Germinal center (tissue), 1 donor: ENCODE measurements at regions not wholly inside any gene's neighbourhood (a gene's known extent, or its start where the extent isn't known, plus 50 kb on each side); places are given as distances from the start of the nearest gene placed in this dataset.

Experiments used
- DNase-seq: peaks from one replicate; pipeline ENCODE4 v3.0.0; 2012; ENCODE audit warnings: mixed read lengths, low spot score

DNA sequence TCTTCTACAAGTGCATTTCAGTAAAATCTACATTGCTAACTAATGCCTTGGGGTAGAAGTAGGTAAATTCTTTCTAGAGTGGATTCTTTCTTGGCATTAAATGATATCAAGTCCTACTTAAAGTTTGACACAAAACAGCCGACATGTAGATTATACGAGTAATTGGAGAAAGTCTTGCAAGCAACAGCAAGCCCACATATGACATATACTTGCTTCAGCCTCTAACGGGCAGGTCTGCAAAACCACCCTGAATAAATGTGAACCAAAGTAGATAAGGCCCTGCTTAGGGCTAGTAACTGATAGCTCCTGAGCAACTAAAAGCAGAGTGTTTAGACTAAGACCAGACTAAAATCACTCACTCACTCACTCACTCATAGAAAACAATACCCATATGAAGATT is 203.2 kb downstream of the LTN1 start:
- DNase-seq, result no peak

DNA sequence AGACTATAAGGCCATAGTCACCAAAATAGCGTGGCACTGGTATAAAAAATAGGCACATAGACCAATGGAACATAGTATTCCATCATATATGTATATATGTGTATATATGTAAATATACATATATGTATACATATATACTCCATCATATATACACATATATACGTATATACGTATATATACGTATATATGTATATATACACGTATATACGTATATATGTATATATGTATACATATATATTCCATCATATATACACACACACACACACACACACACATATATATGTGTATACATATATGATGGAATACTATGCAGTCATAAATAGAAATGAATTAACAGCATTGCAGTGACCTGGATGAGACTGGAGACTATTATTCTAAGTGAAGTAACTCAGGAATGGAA is 204.6 kb downstream of the LTN1 start:
- DNase-seq, result no peak

DNA sequence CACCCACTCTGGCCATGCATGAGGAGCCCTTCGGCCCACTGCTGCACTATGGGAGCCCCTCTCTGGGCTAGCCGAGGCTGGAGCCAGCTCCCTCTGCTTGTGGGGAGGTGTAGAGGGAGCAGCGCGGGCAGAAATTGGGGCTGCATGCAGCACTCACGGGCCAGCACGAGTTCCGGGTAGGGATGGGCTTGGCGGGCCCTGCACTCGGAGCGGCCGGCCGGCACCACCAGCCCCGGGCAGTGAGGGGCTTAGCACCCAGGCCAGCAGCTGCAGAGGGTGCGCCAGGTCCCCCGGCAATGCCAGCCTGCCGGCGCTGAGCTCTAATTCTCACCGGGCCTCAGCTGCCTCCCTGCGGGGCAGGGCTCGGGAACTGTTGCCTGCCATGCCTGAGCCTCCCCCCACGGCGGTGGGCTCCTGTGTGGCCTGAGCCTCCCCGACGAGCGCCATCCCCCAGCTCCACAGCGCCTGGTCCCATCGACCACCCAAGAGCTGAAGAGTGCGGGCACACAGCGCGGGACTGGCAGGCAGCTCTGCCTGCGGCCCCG is 209.0 kb downstream of the LTN1 start:
- DNase-seq, result no peak

DNA sequence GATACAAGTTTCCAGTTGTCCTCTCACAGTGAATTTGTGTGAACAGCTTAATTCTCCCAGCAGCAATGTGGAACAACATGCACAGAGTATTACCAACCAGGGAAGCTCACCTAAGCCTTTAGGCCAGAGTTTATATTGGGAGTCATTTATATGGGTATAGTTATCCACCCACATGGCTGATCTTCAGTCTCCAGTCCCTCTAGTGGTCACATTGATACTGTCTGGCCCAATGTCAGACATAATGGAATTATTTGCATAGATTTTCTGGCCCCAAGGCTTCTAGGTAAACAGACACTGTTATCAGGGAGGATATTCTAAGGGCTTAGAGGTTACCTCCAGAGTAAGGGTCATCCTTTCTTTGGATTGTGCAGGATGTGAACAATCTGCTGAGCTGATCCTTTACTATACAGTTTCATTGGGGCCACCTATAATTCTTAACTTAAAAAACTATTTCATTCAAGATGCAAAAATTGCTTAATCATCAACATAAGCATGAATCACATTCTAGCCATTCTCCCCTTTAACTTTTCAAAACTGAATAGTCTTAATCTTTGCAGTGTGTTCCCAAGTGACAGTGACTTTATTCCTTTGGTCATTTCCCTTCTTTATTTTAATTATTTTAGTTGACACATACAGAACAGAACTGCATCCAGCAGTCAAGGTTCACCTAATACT is 210.9 kb downstream of the LTN1 start:
- DNase-seq, result peak; percentile 3

DNA sequence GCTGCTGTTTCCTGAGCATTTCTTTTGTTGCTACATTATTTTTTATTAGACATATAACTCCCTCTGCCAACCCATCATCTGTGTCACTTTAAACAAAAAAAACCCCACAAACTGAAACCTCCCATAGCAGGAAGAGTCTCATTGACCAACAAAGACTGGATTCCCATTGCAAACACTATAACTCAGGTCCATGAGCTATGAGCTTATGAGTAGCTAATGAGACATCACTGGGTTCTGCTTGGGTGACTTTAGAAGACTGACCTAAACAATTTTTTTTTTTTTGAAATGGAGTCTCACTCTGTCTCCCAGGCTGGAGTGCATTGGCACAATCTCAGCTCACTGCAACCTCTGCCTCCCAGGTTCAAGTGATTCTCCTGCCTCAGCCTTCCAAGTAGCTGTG is 212.8 kb downstream of the LTN1 start:
- DNase-seq, result no peak

DNA sequence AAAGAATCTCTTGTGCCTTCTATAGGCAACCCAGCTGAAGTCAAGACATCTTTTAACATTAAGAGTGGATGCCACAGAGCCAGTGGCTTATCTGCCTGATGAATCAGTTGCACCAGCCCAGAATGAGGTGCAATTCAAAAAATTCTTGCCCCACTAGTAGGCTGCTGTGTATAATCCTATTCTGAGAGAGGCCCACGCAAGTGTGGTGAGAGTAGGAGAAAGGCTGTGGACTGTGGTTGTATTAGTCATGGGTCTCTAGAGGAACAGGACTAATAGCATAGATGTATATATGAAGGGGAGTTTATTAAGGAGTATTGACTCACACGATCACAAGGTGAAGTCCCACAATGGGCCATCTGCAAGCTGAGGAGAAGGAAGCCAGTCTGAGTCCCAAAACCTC is 216.4 kb downstream of the LTN1 start:
- DNase-seq, result no peak

DNA sequence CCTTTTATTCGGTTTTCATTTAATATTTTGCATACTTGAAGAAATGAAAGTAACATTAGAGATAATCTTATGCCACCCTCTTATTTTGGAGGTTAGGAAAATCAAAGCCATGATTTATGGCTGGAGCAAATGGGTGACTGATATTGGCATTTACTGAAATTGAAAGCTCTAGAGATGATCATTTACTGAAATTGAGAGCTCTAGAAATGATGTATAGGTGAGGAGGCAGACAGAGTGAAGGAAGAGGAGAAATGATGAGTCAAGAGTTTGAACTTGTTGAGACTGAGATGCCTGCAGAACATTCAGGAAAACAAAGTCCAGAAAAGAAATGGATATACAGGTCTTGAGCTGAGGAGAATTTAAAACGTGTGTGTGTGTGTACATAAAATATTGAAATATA is 217.6 kb downstream of the LTN1 start:
- no peak for DNase-seq

DNA sequence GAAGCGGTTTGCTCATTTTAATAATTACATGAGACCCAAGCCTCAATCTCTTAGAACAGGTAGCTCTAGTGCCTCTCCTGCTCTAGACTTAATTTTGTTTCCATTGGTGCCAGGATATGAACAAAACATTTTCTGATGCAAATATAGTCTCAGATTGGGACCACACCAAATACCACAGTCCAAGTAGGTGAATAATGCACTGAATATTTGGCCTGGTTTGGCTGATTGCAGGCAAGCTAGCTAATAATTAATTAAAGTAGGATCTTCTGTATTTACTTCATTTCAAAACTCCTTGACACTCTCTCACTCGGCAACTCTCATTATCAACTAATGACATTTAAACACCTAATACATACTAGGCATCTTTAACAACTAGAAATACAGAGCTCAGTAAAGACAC is 219.6 kb downstream of the LTN1 start:
- no peak for DNase-seq

DNA sequence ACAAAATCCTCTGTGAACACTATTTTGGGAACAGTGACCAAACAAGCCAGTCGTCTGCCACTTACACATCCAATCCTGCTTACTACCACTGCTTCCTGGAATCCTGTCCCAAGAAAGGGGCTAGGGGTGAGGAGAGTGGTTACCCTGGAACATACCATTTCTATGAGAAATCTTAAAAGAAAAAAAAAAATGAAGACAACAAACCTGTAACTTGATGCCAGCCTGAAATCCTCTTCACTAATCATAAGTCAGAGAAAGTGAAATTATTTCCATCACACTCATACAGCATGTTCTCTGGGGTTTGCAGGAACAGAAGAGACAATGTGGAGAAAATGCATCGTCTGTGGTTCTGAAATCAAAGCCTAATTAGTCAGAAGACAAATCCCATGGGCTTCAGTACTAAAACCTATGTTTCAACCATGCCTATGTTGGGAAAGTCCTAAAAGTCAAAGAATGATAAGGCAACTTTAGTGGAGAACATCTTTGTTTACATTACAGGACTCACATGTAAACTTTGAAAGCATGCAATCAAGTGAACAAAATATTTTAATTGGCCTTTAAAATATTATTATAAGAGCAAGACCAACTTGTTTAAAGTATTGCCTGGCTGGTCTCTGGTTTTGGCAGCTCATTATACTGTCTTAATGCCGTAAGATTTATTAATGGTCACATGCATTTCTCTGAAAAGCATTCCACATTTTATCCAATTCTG is 220.7 kb downstream of the LTN1 start:
- no peak for DNase-seq

DNA sequence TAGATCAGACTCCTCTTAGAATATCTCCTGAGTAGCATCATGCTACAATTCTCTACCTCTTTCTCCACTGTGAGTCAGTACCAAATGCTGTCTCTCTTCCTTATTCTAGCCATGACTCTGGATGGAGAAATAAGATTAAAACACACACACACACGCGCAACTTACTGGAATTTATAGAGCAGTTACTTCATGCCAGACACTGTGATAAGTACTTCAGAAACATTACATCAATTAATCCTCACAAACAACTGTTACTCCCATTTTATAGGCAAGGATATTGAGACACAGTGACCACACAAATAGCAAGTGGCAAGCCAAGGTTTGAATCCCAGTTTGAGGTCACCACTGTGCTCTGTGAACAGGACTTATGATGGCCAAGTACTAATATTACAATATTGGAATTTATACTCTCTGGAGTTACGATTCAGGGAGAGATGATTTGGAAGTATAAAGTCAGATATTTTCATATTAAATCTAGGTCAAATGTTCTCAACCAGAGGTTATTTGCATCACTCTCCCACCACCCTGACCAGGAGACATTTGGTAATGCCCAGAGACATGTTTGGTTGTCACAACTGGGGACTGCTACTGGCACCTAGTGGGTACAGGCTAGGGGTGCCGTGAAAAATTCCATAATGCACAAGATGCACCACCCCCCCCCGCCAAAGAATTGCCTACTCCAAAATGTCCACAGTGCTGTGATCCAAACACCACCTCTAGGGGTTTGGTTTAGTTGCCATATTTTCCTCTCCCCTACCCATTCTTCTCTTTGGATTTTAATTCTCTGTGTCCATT is 221.6 kb downstream of the LTN1 start:
- no peak for DNase-seq

DNA sequence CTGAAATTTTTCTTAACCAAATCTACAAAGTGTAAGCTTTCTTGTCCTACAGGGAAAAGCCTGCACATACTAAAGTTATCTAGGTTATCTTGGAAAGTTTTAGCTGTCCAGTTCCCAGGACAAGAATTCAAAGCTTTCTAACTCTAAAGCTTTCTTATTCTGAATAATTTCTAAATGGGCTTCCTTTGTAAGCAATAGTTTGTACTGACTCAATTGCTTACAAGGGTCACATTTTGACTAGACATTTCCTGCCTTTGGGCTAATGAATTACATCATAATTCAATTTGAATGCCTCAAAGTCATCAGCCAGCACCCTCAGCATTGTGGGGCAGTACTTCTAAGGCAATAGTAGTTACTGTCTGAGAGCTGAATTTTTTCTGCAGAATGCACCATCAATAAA is 223.0 kb downstream of the LTN1 start:
- no peak for DNase-seq

DNA sequence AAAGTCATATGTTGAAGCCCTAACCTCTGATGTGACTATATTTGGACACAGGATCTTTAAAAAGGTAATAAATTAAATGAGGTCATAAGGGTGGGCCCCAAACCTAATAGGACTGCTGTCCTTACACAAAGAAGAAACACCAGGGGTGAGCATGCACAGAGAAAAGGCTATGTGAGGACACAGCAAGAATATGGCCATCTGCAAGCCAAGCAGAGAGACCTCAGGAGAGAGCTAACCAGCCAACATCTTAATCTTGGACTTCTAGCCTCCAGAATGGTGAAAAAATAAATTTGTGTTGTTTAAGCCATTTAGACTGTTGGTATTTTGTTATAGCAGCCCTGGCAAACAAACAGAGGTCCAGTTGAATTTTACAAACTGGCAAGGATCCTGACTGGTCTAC is 223.9 kb downstream of the LTN1 start:
- no peak for DNase-seq

DNA sequence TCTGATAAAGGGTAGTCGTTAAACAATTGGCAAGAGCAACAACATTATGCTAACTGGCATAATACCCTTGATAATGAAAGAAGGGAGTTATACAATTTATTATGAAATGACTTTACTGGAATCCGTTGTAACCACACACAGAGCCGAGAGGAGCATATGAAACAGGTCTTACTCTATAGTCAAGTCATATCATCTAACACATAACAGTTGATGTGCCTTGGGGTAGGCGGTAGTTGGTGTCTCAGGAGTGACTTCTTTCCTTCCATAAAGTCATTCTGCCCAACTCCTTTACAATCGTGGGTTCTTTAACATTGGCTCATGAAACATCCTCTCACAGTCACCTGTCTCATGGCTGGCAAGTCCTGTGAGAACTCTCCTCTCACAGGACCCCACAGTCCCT is 225.2 kb downstream of the LTN1 start:
- no peak for DNase-seq

DNA sequence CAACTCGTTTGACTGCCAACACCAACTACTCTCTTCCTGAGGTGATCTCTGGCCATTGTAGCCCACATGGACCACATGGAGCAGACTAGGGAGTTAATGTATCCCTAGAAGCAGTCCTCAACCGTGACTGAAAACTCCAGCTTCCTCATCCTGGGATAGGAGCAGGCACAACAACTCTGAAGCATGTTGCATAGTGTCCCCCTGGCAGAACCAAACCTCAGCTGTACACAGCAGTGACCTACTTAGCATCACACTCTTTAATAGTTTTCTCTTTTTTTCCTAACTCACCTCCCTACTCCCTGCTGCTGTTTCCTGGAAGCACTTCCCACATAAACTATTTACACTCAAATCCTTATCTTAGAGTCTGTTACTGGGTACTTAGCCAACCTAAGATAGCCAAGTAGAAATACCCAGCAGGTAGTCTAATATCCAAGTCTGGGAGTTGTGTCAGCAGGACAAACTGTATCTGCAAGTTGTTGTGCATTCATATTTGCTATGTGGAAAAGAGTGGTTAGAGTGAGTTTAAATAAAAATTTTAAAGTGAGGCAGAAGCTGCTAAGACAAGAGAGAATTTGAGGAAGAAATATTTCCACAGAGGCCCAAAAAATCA is 228.8 kb downstream of the LTN1 start:
- DNase-seq, result no peak

DNA sequence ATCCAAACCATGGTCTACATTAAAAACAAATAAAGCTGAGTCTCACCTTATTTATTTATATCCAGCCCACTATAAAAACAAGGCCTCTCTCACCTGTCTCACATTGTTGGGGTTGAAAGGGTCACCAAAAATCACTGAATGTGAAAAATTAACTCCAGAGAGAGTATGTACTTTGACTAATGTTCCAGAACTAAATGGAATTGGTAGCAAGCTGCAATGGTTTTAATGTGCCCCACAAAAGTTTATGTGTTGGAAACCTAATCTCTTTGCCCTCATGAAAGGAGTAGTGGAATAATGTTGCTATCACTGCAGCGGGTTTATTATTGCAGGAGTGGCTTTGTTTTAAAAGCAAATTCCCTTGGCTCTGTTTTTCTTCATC is 230.3 kb downstream of the LTN1 start:
- DNase-seq, result no peak

DNA sequence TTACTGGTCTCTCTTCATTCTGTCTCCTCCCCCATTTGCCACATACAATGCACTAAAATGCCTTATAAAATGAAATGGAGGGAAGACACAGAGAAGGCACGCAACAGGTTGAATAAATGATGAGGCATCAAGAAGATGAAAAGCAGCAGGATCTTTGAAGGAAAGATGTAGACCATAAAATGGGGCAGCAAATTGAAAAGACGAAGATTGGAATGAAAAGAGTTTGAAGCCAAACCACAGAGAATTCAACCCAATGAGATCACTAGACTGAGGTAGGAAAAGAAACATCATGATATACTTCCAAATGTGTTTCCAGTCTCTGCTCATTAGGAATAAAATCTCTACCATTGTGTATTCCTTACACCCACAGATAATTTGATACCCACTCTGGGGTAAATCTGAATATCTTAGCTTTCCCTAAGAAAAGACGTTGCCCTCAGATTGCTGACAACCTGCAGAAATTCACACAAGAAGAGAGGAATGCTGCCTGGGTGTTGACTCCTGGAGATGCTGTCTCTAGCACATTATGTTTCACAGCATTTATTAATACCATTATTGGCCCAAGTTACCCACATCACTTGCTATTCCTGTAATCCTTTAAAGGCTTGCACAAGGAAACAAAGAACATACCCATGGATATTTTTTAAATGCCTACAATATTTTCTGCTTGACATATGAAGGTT is 230.9 kb downstream of the LTN1 start:
- DNase-seq, result no peak

DNA sequence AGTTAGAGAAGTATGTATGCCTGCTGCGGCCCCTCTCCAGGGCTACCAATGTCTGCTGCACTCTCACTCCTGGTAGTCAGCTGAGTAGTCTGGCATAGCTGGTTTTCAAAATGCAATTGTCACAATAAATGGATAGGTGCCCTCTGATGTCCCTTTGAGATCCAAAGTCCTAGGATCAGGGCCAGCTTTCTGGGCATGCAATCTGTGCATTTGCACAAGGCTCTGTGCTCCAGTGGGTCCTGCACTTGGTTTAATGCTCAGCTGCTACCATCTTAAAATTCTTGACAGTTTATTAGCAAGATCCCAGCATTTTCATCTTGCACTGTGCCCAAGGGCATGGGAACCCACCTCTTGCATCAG is 233.8 kb downstream of the LTN1 start:
- no peak for DNase-seq

DNA sequence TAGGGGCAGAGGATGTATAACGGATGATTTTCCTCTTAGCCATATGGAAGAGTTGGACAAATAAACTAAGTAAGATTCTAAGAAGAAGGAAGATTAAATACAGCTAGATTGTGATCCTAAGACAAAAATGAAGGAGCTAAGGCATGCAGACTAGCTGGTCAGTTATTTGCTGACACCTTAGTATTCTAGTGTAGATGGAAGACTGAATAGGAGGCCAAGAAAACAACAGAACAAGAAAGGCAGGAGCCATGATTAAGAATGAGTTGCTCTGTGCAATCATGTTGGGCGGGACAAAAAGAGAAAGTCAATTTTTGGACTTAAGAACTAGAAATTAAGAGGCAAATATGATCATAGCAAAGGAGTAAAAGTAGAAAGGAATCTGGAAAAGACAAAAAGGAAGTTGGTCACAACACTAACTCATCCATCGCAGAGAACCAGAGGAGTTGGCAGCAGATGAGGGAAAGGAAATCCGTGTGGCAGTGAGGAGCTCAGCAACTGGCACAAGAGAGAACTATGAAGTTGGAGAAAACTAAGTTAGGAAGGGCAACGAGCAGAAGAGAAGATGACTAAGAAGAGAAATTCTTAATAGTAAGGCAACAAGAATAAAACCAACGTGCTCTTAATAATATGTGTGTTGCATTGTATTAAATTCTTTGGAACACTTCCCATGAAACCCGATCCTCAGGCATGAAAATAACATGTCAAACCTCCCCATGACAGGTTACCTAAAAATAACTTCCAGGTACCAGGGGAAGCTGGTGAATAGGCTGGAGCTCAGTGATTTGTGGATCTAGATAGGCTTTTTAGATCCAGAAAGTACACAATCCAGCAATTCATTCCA is 234.4 kb downstream of the LTN1 start:
- DNase-seq, result no peak

DNA sequence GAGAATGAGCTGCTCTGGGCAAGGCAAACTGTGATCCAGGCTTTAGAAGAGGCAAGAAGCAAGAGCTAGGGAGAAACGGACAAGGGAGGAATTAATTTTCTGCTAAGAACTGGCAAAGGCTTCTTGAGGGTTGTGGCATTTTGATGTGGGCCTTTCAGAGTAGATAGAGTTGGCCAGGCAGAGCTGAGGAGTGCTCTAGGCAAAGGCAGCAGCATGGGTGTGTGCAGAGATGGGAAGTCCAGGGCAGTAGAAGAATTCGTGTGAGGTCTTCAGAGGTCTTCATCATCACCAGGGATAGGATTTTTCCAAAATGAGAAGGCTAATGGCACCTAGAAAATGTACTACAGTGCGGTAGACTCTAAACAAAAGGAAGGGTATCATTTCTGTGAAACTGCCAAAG is 237.8 kb downstream of the LTN1 start:
- no peak for DNase-seq

DNA sequence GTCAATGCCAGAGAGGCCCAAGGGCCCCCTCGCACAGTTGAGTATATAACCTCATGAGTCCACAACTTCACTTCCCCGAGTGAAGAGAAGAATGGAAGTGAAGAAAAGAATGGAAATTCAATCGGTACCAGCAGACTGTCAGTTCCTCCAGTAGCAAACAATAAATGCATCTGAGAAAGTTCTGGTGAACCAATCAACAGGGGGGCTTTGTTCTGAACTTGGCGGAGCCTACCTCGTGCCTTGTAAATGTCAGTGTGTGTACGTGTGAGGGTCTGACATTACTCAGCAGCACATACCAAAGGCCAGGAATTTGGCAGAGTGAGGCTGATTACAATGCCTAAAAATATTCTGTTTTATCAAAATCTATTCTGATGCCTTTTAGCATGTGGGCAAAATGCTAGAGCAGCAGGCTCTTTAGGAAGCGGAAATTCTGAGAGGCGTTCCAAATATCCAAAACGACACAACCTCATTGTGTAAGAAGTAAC is 238.5 kb downstream of the LTN1 start:
- DNase-seq, result no peak

DNA sequence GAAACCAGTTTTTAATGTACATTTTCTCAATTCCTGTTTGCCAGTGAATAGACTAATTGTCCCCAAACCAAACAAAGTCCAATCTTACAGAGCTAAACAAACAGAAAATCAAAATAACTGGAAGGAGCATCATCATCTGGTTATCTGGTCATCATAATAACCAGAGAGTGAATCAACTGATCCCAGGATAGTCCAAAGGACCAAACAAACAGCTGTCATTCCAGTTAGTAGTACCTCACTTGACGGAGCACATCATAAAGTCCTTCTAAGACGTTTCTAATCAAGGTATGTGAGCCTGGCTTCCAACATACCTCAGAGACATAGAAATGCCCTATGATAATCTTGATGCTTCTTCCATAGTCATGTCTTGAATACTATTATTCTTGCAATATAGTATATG is 240.5 kb downstream of the LTN1 start:
- no peak for DNase-seq
